HG03342 (cell line): ENCODE measurements at regions not wholly inside any gene's neighbourhood (a gene's known extent, or its start where the extent isn't known, plus 50 kb on each side); places are given as distances from the start of the nearest gene placed in this dataset.
A peak's percentile ranks its signal among the peaks of the same experiment; 100 is the strongest.

Source experiments
- ATAC-seq: cut with Tn5 transposase; IDR thresholded peaks from one replicate; pipeline ENCODE4 v1.9.1; 2021; ENCODE audit warnings: mild to moderate bottlenecking, moderate library complexity; ENCODE audit not compliant: unreplicated experiment

GRCh38 chr4:128606173-128606572 lies 203.3 kb upstream of the JADE1 start:
- no peak for ATAC-seq

- no peak for ATAC-seq
Observed at GRCh38 chr4:128604840-128605239, 204.7 kb upstream of the JADE1 start.

- no peak for ATAC-seq
Observed at GRCh38 chr4:128604204-128604603, 205.3 kb upstream of the JADE1 start.

- ATAC-seq: no peak
Observed at GRCh38 chr4:128603081-128603480, 206.4 kb upstream of the JADE1 start.

DNA sequence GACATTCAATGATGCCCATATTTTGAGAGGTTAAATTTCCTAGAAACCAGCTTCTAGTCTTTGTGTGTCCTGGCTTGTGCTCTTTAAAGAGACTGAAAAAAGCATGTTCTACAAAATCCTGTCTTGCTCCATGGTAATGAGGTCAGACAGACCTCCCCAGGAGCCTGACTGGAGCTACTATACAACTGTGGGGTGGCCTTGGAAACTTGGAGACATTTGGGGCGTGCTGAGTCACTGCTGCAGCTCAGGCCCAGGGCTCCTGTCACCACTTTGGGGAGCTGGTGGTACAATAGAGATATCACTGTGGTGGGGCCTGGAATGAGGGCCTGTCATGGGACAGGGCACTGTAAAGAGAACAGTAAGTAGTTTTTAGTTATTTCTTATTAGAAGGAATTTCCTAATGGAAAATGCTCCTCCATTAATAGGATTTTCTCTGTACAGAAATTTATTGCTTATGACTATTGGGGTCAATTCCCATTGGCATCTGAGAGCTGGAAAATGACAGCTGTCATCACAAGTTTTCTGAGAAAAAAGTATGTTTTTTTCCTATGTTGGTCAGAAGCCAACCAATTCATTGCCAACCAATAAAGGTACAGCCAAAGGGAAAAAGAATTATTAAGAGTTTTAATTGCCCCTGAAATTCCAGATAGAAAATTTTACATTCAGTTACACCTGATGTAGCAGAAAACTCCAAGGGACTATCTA lies 207.4 kb upstream of the JADE1 start:
- no peak for ATAC-seq

GRCh38 chr4:128600996-128601871 lies 208.3 kb upstream of the JADE1 start:
- no peak for ATAC-seq

- no peak for ATAC-seq
Observed at GRCh38 chr4:128600410-128600809, 209.1 kb upstream of the JADE1 start.

DNA sequence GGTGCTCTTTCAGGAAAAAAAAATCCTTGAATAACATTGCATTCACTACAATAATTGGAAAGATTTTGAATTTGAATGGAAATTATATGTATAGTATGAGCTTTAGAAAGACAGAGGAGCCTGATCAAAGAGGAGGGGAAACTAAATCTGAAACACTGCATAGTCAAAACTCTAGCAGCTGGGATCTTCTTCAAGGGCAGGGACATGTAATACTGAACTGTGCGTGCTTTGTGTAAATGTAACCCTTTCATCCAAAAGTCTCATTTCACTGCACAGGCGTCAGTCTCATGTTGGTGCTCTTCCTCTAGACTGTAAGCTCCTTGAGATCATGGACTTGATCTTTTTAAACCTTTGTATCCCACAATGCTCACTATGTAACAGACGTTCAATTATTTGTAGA lies 212.0 kb upstream of the JADE1 start:
- ATAC-seq: no peak

GRCh38 chr4:128596853-128597252 lies 212.6 kb upstream of the JADE1 start:
- no peak for ATAC-seq

- no peak for ATAC-seq
Observed at GRCh38 chr4:128596115-128596514, 213.4 kb upstream of the JADE1 start.

DNA sequence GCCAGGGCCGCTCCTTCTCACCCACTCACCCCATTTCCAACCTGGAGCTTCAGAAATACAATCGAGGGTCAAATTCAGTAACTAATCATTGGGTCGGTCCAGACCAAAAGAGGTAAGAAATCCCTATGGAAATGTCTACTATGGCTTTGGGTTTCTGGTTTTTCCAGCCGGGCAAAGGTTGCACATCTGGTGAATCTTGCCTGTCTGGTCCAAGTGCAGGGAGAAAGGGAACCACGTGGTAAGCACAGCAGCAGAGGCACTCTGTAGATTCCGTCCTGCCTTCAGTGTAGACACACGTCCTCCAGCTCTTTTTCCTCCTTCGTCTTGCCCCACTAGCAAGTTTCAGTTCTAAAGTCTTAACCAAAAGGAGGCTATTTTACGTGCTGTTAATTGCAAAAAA lies 218.0 kb upstream of the JADE1 start:
- no peak for ATAC-seq

DNA sequence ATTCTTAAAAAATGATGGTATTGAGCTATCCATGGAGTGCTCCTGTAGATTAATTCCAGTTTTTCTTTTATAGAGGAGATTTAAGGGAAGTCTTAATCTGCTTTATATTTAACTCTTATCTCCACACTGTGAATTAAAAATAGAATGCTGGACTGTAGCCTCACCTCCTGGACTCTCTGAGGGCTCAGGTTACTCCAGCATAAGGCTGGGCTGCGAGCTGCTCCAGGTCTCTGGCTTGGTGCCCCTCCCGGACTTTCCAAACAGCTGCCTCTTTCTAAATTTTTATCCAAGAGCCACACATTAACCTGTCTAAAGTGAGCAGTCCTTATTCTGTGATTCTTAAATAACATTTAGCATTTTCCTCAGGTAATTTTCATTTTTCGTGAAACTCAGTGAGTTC lies 218.7 kb upstream of the JADE1 start:
- no peak for ATAC-seq

- no peak for ATAC-seq
Observed at GRCh38 chr4:128590034-128590740, 219.3 kb upstream of the JADE1 start.

DNA sequence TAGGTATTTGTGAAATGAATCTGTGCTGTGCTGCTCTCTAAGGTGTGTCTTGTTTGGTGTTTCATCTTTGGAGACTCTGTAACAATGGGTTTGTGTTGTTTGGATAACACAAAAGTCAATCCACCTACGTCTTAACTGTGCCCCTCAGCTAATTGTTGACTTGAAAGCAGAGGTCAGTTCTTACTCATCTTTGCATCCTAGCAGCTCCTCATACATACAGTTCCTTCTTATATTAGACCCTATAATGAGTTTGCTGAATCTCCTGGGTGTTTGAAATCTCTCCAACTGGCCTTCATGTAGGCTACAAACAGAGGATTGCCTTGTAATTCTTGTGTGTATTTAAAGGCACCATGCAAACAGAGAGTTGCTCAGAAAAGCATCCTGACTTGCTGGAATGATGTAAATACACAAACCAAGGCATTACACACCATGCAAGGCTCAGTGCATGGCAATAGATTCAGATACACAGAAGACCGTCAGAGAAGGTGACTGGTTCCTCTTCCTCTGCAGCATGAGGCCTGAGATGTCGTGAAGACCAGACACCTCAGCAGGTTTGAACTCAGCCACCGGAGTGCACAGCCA lies 220.0 kb upstream of the JADE1 start:
- no peak for ATAC-seq

DNA sequence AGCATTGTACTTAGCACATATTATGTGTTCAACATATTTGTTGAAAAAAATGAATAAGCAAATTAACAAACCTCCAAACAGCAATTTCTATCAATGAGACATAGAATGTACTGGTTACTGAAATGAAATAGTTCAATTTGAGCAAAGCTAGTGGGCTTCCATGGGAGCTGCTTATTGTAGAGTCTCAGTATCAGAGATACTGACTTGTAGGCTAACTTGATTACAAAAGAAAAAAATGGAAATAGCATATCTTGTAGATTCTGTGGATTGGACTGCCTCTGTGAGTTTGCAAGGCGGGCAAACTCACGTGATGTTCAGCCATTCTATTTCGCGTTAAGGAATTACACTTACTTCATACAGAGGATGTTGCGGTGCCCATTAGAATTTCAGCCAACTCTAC lies 222.1 kb upstream of the JADE1 start:
- ATAC-seq: no peak

- ATAC-seq: no peak
Observed at GRCh38 chr4:128583753-128584712, 225.5 kb upstream of the JADE1 start.

DNA sequence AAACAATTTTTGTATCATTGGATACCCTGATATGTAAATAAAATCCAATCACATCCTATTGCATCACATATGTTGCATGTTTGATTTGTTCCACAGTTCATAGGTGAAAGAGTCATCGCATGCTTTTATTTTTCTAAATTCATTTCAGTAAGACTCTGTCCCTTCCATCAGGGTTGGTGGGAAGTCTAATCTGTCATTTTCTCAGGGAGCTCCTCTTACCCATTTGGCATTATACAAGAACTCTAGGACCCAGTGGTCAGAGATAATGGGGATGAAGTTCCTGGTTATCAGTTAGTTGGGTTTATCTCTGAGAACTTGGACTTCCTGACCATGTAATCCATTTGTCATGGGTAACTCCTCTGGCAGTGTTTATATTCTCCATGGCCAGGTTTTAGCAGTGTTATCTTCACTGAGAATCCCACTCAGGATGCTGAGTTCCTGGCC lies 227.1 kb upstream of the JADE1 start:
- ATAC-seq: no peak

- no peak for ATAC-seq
Observed at GRCh38 chr4:128579154-128579853, 230.2 kb upstream of the JADE1 start.

- ATAC-seq: peak; percentile 87
Observed at GRCh38 chr4:128574706-128575105, 234.8 kb upstream of the JADE1 start.
